ENCODE measurements at regions not wholly inside any gene's neighbourhood (a gene's known extent, or its start where the extent isn't known, plus 50 kb on each side); places are given as distances from the start of the nearest gene placed in this dataset.

GRCh38 chr21:33121715-33122475, 52.0 kb downstream of the OLIG1 start:
- Histone ChIP-seq H3K4me1 (ENCODE audit: control insufficient read depth, insufficient read depth, low read length, poor library complexity, severe bottlenecking) (no peaks in the 10 kb centered on the region), H3K36me3 (ENCODE audit: control insufficient read depth, insufficient read depth, low read length) (no peaks in the 10 kb centered on the region), H3K4me3 (ENCODE audit: insufficient read depth, low read depth, low read length, poor library complexity, severe bottlenecking) (no peak overlapping the region), H3K9me3 (ENCODE audit: control insufficient read depth, low read length) (no peaks in the 10 kb centered on the region), H3K27me3 (replicated peaks; ENCODE audit: control insufficient read depth, insufficient read depth, low read length, poor library complexity, severe bottlenecking) (no peaks in the 10 kb centered on the region), H3K27ac (ENCODE audit: insufficient read depth, low read length, poor library complexity, severe bottlenecking) (no peak overlapping the region)
- DNase-seq, result no peak

DNA sequence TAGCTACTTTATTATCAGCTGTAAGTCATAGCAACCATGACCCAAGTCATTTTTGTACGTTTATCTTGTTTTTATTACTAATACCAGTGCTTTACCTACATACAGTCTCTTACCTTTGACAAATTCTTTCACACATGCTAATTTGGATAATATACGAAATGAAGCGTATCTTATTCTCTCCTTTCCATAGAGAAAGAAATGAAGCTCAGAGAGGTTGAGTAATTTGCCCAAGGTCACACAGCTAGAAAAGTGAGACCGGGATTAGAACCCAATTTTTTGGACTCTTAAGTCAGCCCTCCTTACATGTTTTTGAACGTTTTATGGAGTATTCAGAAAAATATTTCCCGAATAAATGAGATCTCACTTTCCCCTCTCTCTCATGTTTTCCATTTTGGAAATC, 52.6 kb downstream of the OLIG1 start:
- Histone ChIP-seq H3K27ac (ENCODE audit: insufficient read depth, low read length, poor library complexity, severe bottlenecking) (no peak overlapping the region), H3K36me3 (ENCODE audit: control insufficient read depth, insufficient read depth, low read length) (no peaks in the 10 kb centered on the region), H3K9me3 (ENCODE audit: control insufficient read depth, low read length) (no peaks in the 10 kb centered on the region), H3K4me1 (ENCODE audit: control insufficient read depth, insufficient read depth, low read length, poor library complexity, severe bottlenecking) (no peaks in the 10 kb centered on the region), H3K27me3 (replicated peaks; ENCODE audit: control insufficient read depth, insufficient read depth, low read length, poor library complexity, severe bottlenecking) (no peaks in the 10 kb centered on the region), H3K4me3 (ENCODE audit: insufficient read depth, low read depth, low read length, poor library complexity, severe bottlenecking) (no peak overlapping the region)
- DNase-seq, result no peak

DNA sequence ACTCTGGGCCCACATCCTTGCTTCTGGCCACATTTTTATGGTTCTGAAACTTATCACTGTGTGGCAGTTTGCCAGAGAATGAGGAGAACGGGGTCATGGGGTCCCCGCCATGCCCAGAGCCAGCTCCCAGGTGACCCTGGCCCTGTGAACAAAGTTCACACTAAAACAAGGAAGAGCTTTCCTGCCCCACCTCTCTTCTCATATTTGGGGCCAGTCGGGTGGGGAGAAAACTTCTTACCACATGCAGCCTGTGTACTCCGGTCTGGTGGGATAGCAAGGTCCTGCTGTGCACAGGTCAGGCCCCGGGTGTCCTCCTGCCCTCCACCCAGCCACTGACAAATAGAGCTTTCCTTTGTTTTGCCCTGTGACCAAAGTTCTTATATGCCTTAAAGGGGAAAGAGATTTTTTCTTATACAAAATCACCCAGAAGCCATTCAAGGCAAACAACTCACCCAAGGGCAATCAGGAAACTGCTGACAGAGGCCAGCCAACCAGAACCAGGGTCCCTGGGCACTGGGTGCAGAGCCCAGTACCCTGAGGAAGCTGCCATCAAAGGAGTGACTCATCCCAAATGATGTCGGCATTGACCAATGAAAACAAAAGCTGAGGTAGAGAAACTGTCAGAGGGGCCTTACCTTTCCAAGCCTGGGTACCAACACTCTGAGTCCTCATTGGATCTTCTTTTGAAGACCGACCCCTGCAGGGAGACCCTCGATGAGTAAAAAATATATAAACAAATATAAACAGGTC, 53.6 kb downstream of the OLIG1 start:
- Histone ChIP-seq H3K4me3 (ENCODE audit: insufficient read depth, low read depth, low read length, poor library complexity, severe bottlenecking) (no peak overlapping the region), H3K36me3 (ENCODE audit: control insufficient read depth, insufficient read depth, low read length) (no peaks in the 10 kb centered on the region), H3K27me3 (replicated peaks; ENCODE audit: control insufficient read depth, insufficient read depth, low read length, poor library complexity, severe bottlenecking) (no peaks in the 10 kb centered on the region), H3K27ac (ENCODE audit: insufficient read depth, low read length, poor library complexity, severe bottlenecking) (no peak overlapping the region), H3K4me1 (ENCODE audit: control insufficient read depth, insufficient read depth, low read length, poor library complexity, severe bottlenecking) (no peaks in the 10 kb centered on the region), H3K9me3 (ENCODE audit: control insufficient read depth, low read length) (no peaks in the 10 kb centered on the region)
- DNase-seq, result no peak

- Histone ChIP-seq H3K4me3 (ENCODE audit: insufficient read depth, low read depth, low read length, poor library complexity, severe bottlenecking) (no peak overlapping the region), H3K27ac (ENCODE audit: insufficient read depth, low read length, poor library complexity, severe bottlenecking) (no peak overlapping the region), H3K9me3 (ENCODE audit: control insufficient read depth, low read length) (no peaks in the 10 kb centered on the region), H3K27me3 (replicated peaks; ENCODE audit: control insufficient read depth, insufficient read depth, low read length, poor library complexity, severe bottlenecking) (no peaks in the 10 kb centered on the region), H3K4me1 (ENCODE audit: control insufficient read depth, insufficient read depth, low read length, poor library complexity, severe bottlenecking) (no peaks in the 10 kb centered on the region), H3K36me3 (ENCODE audit: control insufficient read depth, insufficient read depth, low read length) (no peaks in the 10 kb centered on the region)
- DNase-seq, result no peak
These were observed 54.9 kb downstream of the OLIG1 start for GRCh38 chr21:33124889-33125288.

- Histone ChIP-seq H3K4me3 (ENCODE audit: insufficient read depth, low read depth, low read length, poor library complexity, severe bottlenecking) (no peak overlapping the region), H3K4me1 (ENCODE audit: control insufficient read depth, insufficient read depth, low read length, poor library complexity, severe bottlenecking) (no peaks in the 10 kb centered on the region), H3K9me3 (ENCODE audit: control insufficient read depth, low read length) (no peaks in the 10 kb centered on the region), H3K27me3 (replicated peaks; ENCODE audit: control insufficient read depth, insufficient read depth, low read length, poor library complexity, severe bottlenecking) (no peaks in the 10 kb centered on the region), H3K27ac (ENCODE audit: insufficient read depth, low read length, poor library complexity, severe bottlenecking) (no peak overlapping the region), H3K36me3 (ENCODE audit: control insufficient read depth, insufficient read depth, low read length) (no peaks in the 10 kb centered on the region)
- DNase-seq, result no peak
These were observed 55.9 kb downstream of the OLIG1 start for GRCh38 chr21:33125680-33126375.

GRCh38 chr21:33126569-33126968, 56.6 kb downstream of the OLIG1 start:
- Histone ChIP-seq H3K9me3 (ENCODE audit: control insufficient read depth, low read length) (no peaks in the 10 kb centered on the region), H3K4me3 (ENCODE audit: insufficient read depth, low read depth, low read length, poor library complexity, severe bottlenecking) (no peak overlapping the region), H3K27ac (ENCODE audit: insufficient read depth, low read length, poor library complexity, severe bottlenecking) (no peak overlapping the region), H3K27me3 (replicated peaks; ENCODE audit: control insufficient read depth, insufficient read depth, low read length, poor library complexity, severe bottlenecking) (no peaks in the 10 kb centered on the region), H3K36me3 (ENCODE audit: control insufficient read depth, insufficient read depth, low read length) (no peaks in the 10 kb centered on the region), H3K4me1 (ENCODE audit: control insufficient read depth, insufficient read depth, low read length, poor library complexity, severe bottlenecking) (no peaks in the 10 kb centered on the region)
- no peak for DNase-seq

GRCh38 chr21:33127154-33127867, 57.4 kb downstream of the OLIG1 start:
- H3K4me1 ChIP-seq (ENCODE audit: control insufficient read depth, insufficient read depth, low read length, poor library complexity, severe bottlenecking), result no peaks in the 10 kb centered on the region
- no peaks in the 10 kb centered on the region for H3K9me3 ChIP-seq (ENCODE audit: control insufficient read depth, low read length)
- peak in 2 of 3 donors; percentile 8 to 41 for DNase-seq
- H3K36me3 ChIP-seq (ENCODE audit: control insufficient read depth, insufficient read depth, low read length), result no peaks in the 10 kb centered on the region
- H3K27me3 ChIP-seq (replicated peaks; ENCODE audit: control insufficient read depth, insufficient read depth, low read length, poor library complexity, severe bottlenecking), result no peaks in the 10 kb centered on the region
- no peak overlapping the region for H3K4me3 ChIP-seq (ENCODE audit: insufficient read depth, low read depth, low read length, poor library complexity, severe bottlenecking)
- H3K27ac ChIP-seq (ENCODE audit: insufficient read depth, low read length, poor library complexity, severe bottlenecking), result no peak overlapping the region

DNA sequence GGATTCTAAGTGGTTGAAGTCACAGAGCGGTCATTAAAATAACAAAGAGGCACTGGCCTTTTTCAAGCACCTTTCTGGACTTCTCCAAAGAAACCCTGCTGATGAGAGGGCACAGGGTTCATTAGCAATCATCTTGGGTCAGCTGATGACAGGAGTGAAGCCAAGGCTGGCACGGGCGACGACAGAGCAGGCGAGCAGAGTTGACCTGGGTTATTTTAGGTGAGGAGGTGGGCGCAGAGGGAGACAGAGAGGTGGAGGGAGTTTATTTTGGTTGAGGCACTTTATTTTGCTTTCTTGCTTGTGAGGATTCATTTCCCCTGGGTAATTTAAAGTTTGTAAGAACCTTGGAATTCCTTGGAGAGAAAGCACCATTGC, 57.9 kb downstream of the OLIG1 start:
- H3K27me3 ChIP-seq (replicated peaks; ENCODE audit: control insufficient read depth, insufficient read depth, low read length, poor library complexity, severe bottlenecking), result no peaks in the 10 kb centered on the region
- no peak overlapping the region for H3K4me3 ChIP-seq (ENCODE audit: insufficient read depth, low read depth, low read length, poor library complexity, severe bottlenecking)
- H3K9me3 ChIP-seq (ENCODE audit: control insufficient read depth, low read length), result no peaks in the 10 kb centered on the region
- H3K36me3 ChIP-seq (ENCODE audit: control insufficient read depth, insufficient read depth, low read length), result no peaks in the 10 kb centered on the region
- no peak for DNase-seq
- no peak overlapping the region for H3K27ac ChIP-seq (ENCODE audit: insufficient read depth, low read length, poor library complexity, severe bottlenecking)
- H3K4me1 ChIP-seq (ENCODE audit: control insufficient read depth, insufficient read depth, low read length, poor library complexity, severe bottlenecking), result no peaks in the 10 kb centered on the region

DNA sequence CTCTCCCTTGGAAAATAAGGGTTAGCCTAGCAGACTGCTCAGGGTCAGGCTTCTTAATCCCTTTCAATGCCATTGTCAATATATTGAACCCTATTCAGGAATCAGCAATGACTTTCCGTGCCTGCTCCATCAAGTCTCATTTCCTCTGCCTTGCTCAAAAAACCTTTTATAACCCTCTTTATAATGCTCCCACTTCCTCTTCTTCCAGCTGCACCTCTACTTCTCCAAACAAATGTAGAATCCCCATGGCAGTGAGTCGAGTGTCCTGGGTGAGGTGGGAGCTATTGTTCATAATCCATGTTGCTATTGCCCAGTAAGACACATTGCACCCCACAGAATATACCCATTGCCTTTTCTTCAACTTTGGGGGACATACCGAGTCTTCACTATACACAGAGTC, 58.6 kb downstream of the OLIG1 start:
- no peaks in the 10 kb centered on the region for H3K27me3 ChIP-seq (replicated peaks; ENCODE audit: control insufficient read depth, insufficient read depth, low read length, poor library complexity, severe bottlenecking)
- H3K9me3 ChIP-seq (ENCODE audit: control insufficient read depth, low read length), result no peaks in the 10 kb centered on the region
- H3K4me1 ChIP-seq (ENCODE audit: control insufficient read depth, insufficient read depth, low read length, poor library complexity, severe bottlenecking), result no peaks in the 10 kb centered on the region
- H3K4me3 ChIP-seq (ENCODE audit: insufficient read depth, low read depth, low read length, poor library complexity, severe bottlenecking), result no peak overlapping the region
- no peaks in the 10 kb centered on the region for H3K36me3 ChIP-seq (ENCODE audit: control insufficient read depth, insufficient read depth, low read length)
- no peak for DNase-seq
- H3K27ac ChIP-seq (ENCODE audit: insufficient read depth, low read length, poor library complexity, severe bottlenecking), result no peak overlapping the region
